BE2C (cell line): ENCODE measurements at regions not wholly inside any gene's neighbourhood (a gene's known extent, or its start where the extent isn't known, plus 50 kb on each side); places are given as distances from the start of the nearest gene placed in this dataset.

Experiments used
- DNase-seq: peaks from one replicate; pipeline ENCODE4 v3.0.0-alpha.2; 2020
- H3K27me3 ChIP-seq: fragments of 250-450 bp; sonication (Bioruptor Pico); 2 replicates; pipeline ENCODE4 v1.5.1; 2020; ENCODE audit warnings: mild to moderate bottlenecking
- H3K36me3 ChIP-seq: fragments of 250-450 bp; sonication (Bioruptor Pico); 2 replicates; pipeline ENCODE4 v1.5.1; 2020; ENCODE audit warnings: mild to moderate bottlenecking
- H3K4me1 ChIP-seq: fragments of 250-450 bp; sonication (Bioruptor Pico); 2 replicates; pipeline ENCODE4 v1.5.1; 2020
- H3K4me3 ChIP-seq: 2 replicates; pipeline ENCODE4 v1.5.1; 2011; ENCODE audit warnings: low read depth, low read length
- H3K9me3 ChIP-seq: fragments of 250-450 bp; sonication (Bioruptor Pico); 2 replicates; pipeline ENCODE4 v1.5.1; 2020
- TF ChIP-seq, protein P1 (sequence below): IDR thresholded peaks from 2 replicates; pipeline ENCODE4 v1.5.1; 2012; ENCODE audit warnings: mild to moderate bottlenecking, low read depth, low read length

DNA sequence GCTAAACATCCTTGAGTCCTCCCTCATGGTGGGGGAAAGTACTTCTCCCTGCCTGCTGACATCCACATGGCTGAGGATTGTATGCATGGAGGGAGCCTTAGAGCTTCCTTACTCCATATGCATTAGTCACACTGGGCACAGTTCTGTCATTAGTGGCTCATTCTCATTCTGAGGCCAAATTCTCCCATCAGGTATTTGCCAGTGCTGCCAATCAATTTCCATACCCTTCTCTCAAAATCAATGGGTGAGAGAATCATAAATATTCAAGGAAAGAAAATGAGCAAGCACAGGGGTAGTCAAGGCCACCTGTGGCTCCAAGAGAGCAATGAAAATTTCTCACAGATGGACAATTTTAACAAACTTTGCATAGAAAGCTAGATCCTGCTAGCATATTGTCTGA, 422.6 kb upstream of the SETBP1 start:
- H3K4me1 ChIP-seq: no peaks in the 10 kb centered on the region
- H3K9me3 ChIP-seq: no peaks in the 10 kb centered on the region
- no peak overlapping the region for H3K4me3 ChIP-seq
- 0 out of 2 replicates have a peak, but pooled peaks cover 4% of the 10 kb centered on the region for H3K27me3 ChIP-seq
- H3K36me3 ChIP-seq: no peaks in the 10 kb centered on the region
- no peak for DNase-seq
- TF ChIP-seq, protein P1, sequence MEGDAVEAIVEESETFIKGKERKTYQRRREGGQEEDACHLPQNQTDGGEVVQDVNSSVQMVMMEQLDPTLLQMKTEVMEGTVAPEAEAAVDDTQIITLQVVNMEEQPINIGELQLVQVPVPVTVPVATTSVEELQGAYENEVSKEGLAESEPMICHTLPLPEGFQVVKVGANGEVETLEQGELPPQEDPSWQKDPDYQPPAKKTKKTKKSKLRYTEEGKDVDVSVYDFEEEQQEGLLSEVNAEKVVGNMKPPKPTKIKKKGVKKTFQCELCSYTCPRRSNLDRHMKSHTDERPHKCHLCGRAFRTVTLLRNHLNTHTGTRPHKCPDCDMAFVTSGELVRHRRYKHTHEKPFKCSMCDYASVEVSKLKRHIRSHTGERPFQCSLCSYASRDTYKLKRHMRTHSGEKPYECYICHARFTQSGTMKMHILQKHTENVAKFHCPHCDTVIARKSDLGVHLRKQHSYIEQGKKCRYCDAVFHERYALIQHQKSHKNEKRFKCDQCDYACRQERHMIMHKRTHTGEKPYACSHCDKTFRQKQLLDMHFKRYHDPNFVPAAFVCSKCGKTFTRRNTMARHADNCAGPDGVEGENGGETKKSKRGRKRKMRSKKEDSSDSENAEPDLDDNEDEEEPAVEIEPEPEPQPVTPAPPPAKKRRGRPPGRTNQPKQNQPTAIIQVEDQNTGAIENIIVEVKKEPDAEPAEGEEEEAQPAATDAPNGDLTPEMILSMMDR: no peak

GRCh38 chr18:44258576-44258975, 422.1 kb upstream of the SETBP1 start:
- Histone ChIP-seq H3K4me3 (no peak overlapping the region), H3K27me3 (0 out of 2 replicates have a peak, but pooled peaks cover 4% of the 10 kb centered on the region), H3K4me1 (no peaks in the 10 kb centered on the region), H3K9me3 (no peaks in the 10 kb centered on the region), H3K36me3 (no peaks in the 10 kb centered on the region)
- TF ChIP-seq, protein P1: no peak
- no peak for DNase-seq

GRCh38 chr18:44259610-44260009, 421.1 kb upstream of the SETBP1 start:
- no peaks in the 10 kb centered on the region for H3K9me3 ChIP-seq
- no peaks in the 10 kb centered on the region for H3K4me1 ChIP-seq
- DNase-seq: no peak
- 0 out of 2 replicates have a peak, but pooled peaks cover 4% of the 10 kb centered on the region for H3K27me3 ChIP-seq
- TF ChIP-seq, protein P1: no peak
- H3K4me3 ChIP-seq: no peak overlapping the region
- no peaks in the 10 kb centered on the region for H3K36me3 ChIP-seq

GRCh38 chr18:44265437-44265836, 415.3 kb upstream of the SETBP1 start:
- H3K4me3 ChIP-seq: no peak overlapping the region
- H3K36me3 ChIP-seq: no peaks in the 10 kb centered on the region
- H3K9me3 ChIP-seq: no peaks in the 10 kb centered on the region
- TF ChIP-seq, protein P1: no peak
- DNase-seq: no peak
- no peaks in the 10 kb centered on the region for H3K27me3 ChIP-seq
- no peaks in the 10 kb centered on the region for H3K4me1 ChIP-seq

DNA sequence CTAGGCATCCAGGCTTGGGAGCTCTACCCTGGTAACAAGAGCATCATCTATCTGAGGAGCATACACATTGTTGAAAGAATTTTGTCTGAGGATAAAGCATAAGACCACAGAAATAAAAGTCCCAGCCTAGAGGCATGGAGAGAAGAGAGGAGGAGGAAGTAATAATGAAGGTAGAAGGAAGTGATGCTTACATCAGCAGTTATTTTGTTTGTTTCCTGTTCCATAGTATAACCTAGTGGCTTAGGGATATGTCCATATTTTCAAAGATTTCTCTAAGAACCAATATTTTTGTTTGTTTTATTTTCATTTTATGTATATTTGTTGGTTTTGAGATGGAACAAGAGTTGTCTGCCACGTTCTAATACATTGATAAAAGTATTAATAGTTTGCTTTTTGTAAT, 407.4 kb upstream of the SETBP1 start:
- DNase-seq: no peak
- Histone ChIP-seq H3K27me3 (no peaks in the 10 kb centered on the region), H3K4me3 (no peak overlapping the region), H3K4me1 (no peaks in the 10 kb centered on the region), H3K9me3 (no peaks in the 10 kb centered on the region), H3K36me3 (no peaks in the 10 kb centered on the region)
- TF ChIP-seq, protein P1: no peak

GRCh38 chr18:44280479-44280878, 400.2 kb upstream of the SETBP1 start:
- Histone ChIP-seq H3K4me3 (no peak overlapping the region), H3K9me3 (no peaks in the 10 kb centered on the region), H3K36me3 (no peaks in the 10 kb centered on the region), H3K4me1 (no peaks in the 10 kb centered on the region), H3K27me3 (no peaks in the 10 kb centered on the region)
- DNase-seq: no peak
- TF ChIP-seq, protein P1: no peak
